ENCODE measurements at regions not wholly inside any gene's neighbourhood (a gene's known extent, or its start where the extent isn't known, plus 50 kb on each side); places are given as distances from the start of the nearest gene placed in this dataset.

- Histone ChIP-seq H3K27me3 (ENCODE audit: control insufficient read depth, insufficient read depth, low read length) (no peaks in the 10 kb centered on the region), H3K27ac (ENCODE audit: insufficient read depth, low read length, poor library complexity, severe bottlenecking) (no peak overlapping the region), H3K9me3 (ENCODE audit: control insufficient read depth in 2 of 2, low read length in 2 of 2) (no peaks in the 10 kb centered on the region), H3K4me1 (ENCODE audit: control insufficient read depth, insufficient read depth, low read length, poor library complexity, severe bottlenecking) (no peaks in the 10 kb centered on the region), H3K4me3 (ENCODE audit: low read depth, low read length) (no peak overlapping the region), H3K36me3 (ENCODE audit: control insufficient read depth, insufficient read depth, low read length) (no peaks in the 10 kb centered on the region)
- DNase-seq (no peak), ATAC-seq (ENCODE audit: low read depth in 2 of 2) (no peak)
- Mint-ChIP-seq H3K27me3 (no peaks in the 10 kb centered on the region), H3K36me3 (peaks cover 2% of the 10 kb centered on the region), H3K4me3 (no peak overlapping the region), H3K9me3 (peaks cover 0 to 6% (median 1%) of the 10 kb centered on the region in 7 donors), H3K27ac (no peak overlapping the region), H3K4me1 (no peaks in the 10 kb centered on the region)
These were observed 287.5 kb upstream of the EEF2KMT start for GRCh38 chr16:5385115-5385514.

GRCh38 chr16:5383737-5384136 lies 286.1 kb upstream of the EEF2KMT start:
- Mint-ChIP-seq H3K4me3 (no peak overlapping the region), H3K27ac (no peak overlapping the region), H3K27me3 (no peaks in the 10 kb centered on the region), H3K36me3 (no peaks in the 10 kb centered on the region), H3K4me1 (no peaks in the 10 kb centered on the region), H3K9me3 (peaks cover 0 to 6% (median 2%) of the 10 kb centered on the region in 7 donors)
- H3K4me3 ChIP-seq (ENCODE audit: low read depth, low read length), result no peak overlapping the region
- DNase-seq, result no peak
- H3K4me1 ChIP-seq (ENCODE audit: control insufficient read depth, insufficient read depth, low read length, poor library complexity, severe bottlenecking), result no peaks in the 10 kb centered on the region
- H3K27ac ChIP-seq (ENCODE audit: insufficient read depth, low read length, poor library complexity, severe bottlenecking), result no peak overlapping the region
- no peaks in the 10 kb centered on the region for H3K27me3 ChIP-seq (ENCODE audit: control insufficient read depth, insufficient read depth, low read length)
- H3K9me3 ChIP-seq (ENCODE audit: control insufficient read depth in 2 of 2, low read length in 2 of 2), result no peaks in the 10 kb centered on the region
- no peak for ATAC-seq (ENCODE audit: low read depth in 2 of 2)
- H3K36me3 ChIP-seq (ENCODE audit: control insufficient read depth, insufficient read depth, low read length), result no peaks in the 10 kb centered on the region

GRCh38 chr16:5382484-5382883 lies 284.9 kb upstream of the EEF2KMT start:
- Mint-ChIP-seq H3K9me3 (peaks cover 0 to 3% (median 0%) of the 10 kb centered on the region in 7 donors), H3K27me3 (no peaks in the 10 kb centered on the region), H3K4me3 (no peak overlapping the region), H3K27ac (no peak overlapping the region), H3K36me3 (no peaks in the 10 kb centered on the region), H3K4me1 (no peaks in the 10 kb centered on the region)
- no peak for DNase-seq
- Histone ChIP-seq H3K4me3 (ENCODE audit: low read depth, low read length) (no peak overlapping the region), H3K4me1 (ENCODE audit: control insufficient read depth, insufficient read depth, low read length, poor library complexity, severe bottlenecking) (no peaks in the 10 kb centered on the region), H3K27ac (ENCODE audit: insufficient read depth, low read length, poor library complexity, severe bottlenecking) (no peak overlapping the region), H3K27me3 (ENCODE audit: control insufficient read depth, insufficient read depth, low read length) (peaks cover 2% of the 10 kb centered on the region), H3K36me3 (ENCODE audit: control insufficient read depth, insufficient read depth, low read length) (no peaks in the 10 kb centered on the region), H3K9me3 (ENCODE audit: control insufficient read depth in 2 of 2, low read length in 2 of 2) (no peaks in the 10 kb centered on the region)
- ATAC-seq (ENCODE audit: low read depth in 2 of 2), result no peak

- H3K27ac ChIP-seq (ENCODE audit: insufficient read depth, low read length, poor library complexity, severe bottlenecking), result no peak overlapping the region
- no peak overlapping the region for H3K4me3 ChIP-seq (ENCODE audit: low read depth, low read length)
- H3K4me1 ChIP-seq (ENCODE audit: control insufficient read depth, insufficient read depth, low read length, poor library complexity, severe bottlenecking), result no peaks in the 10 kb centered on the region
- no peaks in the 10 kb centered on the region for H3K36me3 ChIP-seq (ENCODE audit: control insufficient read depth, insufficient read depth, low read length)
- Mint-ChIP-seq H3K27me3 (peaks cover 4% of the 10 kb centered on the region), H3K4me3 (no peak overlapping the region), H3K9me3 (peaks cover 0 to 7% (median 0%) of the 10 kb centered on the region in 7 donors), H3K36me3 (no peaks in the 10 kb centered on the region), H3K27ac (no peak overlapping the region), H3K4me1 (no peaks in the 10 kb centered on the region)
- no peak for ATAC-seq (ENCODE audit: low read depth in 2 of 2)
- no peak for DNase-seq
- no peaks in the 10 kb centered on the region for H3K9me3 ChIP-seq (ENCODE audit: control insufficient read depth in 2 of 2, low read length in 2 of 2)
- peaks cover 2% of the 10 kb centered on the region for H3K27me3 ChIP-seq (ENCODE audit: control insufficient read depth, insufficient read depth, low read length)
These were observed 283.9 kb upstream of the EEF2KMT start for GRCh38 chr16:5381481-5381880.

- no peaks in the 10 kb centered on the region for H3K36me3 Mint-ChIP-seq
- Histone ChIP-seq H3K4me3 (ENCODE audit: low read depth, low read length) (no peak overlapping the region), H3K36me3 (ENCODE audit: control insufficient read depth, insufficient read depth, low read length) (no peaks in the 10 kb centered on the region), H3K27ac (ENCODE audit: insufficient read depth, low read length, poor library complexity, severe bottlenecking) (no peak overlapping the region), H3K27me3 (ENCODE audit: control insufficient read depth, insufficient read depth, low read length) (peaks cover 2% of the 10 kb centered on the region), H3K4me1 (ENCODE audit: control insufficient read depth, insufficient read depth, low read length, poor library complexity, severe bottlenecking) (no peaks in the 10 kb centered on the region), H3K9me3 (ENCODE audit: control insufficient read depth in 2 of 2, low read length in 2 of 2) (no peaks in the 10 kb centered on the region)
- H3K27me3 Mint-ChIP-seq, result peaks cover 7% of the 10 kb centered on the region
- H3K27ac Mint-ChIP-seq, result no peak overlapping the region
- DNase-seq (no peak), ATAC-seq (ENCODE audit: low read depth in 2 of 2) (no peak)
- peaks cover 0 to 7% (median 0%) of the 10 kb centered on the region in 7 donors for H3K9me3 Mint-ChIP-seq
- H3K4me1 Mint-ChIP-seq, result no peaks in the 10 kb centered on the region
- no peak overlapping the region for H3K4me3 Mint-ChIP-seq
These were observed 282.4 kb upstream of the EEF2KMT start for GRCh38 chr16:5379954-5380353.

- peaks cover 2% of the 10 kb centered on the region for H3K27me3 ChIP-seq (ENCODE audit: control insufficient read depth, insufficient read depth, low read length)
- Mint-ChIP-seq H3K9me3 (peaks cover 0 to 9% (median 2%) of the 10 kb centered on the region in 7 donors), H3K4me3 (no peak overlapping the region), H3K27ac (no peak overlapping the region), H3K4me1 (no peaks in the 10 kb centered on the region), H3K36me3 (no peaks in the 10 kb centered on the region), H3K27me3 (peaks cover 8% of the 10 kb centered on the region)
- H3K9me3 ChIP-seq (ENCODE audit: control insufficient read depth in 2 of 2, low read length in 2 of 2), result no peaks in the 10 kb centered on the region
- DNase-seq, result no peak
- no peak overlapping the region for H3K4me3 ChIP-seq (ENCODE audit: low read depth, low read length)
- H3K36me3 ChIP-seq (ENCODE audit: control insufficient read depth, insufficient read depth, low read length), result no peaks in the 10 kb centered on the region
- no peaks in the 10 kb centered on the region for H3K4me1 ChIP-seq (ENCODE audit: control insufficient read depth, insufficient read depth, low read length, poor library complexity, severe bottlenecking)
- no peak overlapping the region for H3K27ac ChIP-seq (ENCODE audit: insufficient read depth, low read length, poor library complexity, severe bottlenecking)
- ATAC-seq (ENCODE audit: low read depth in 2 of 2), result no peak
These were observed 280.9 kb upstream of the EEF2KMT start for GRCh38 chr16:5378531-5378930.

- H3K27ac ChIP-seq (ENCODE audit: insufficient read depth, low read length, poor library complexity, severe bottlenecking), result no peak overlapping the region
- peaks cover 0 to 8% (median under 1%) of the 10 kb centered on the region in 7 donors for H3K9me3 Mint-ChIP-seq
- H3K4me1 ChIP-seq (ENCODE audit: control insufficient read depth, insufficient read depth, low read length, poor library complexity, severe bottlenecking), result no peaks in the 10 kb centered on the region
- H3K4me1 Mint-ChIP-seq, result no peaks in the 10 kb centered on the region
- DNase-seq, result no peak
- H3K36me3 Mint-ChIP-seq, result no peaks in the 10 kb centered on the region
- no peak overlapping the region for H3K27ac Mint-ChIP-seq
- H3K4me3 Mint-ChIP-seq, result no peak overlapping the region
- no peak for ATAC-seq (ENCODE audit: low read depth in 2 of 2)
- H3K9me3 ChIP-seq (ENCODE audit: control insufficient read depth in 2 of 2, low read length in 2 of 2), result no peaks in the 10 kb centered on the region
- H3K27me3 ChIP-seq (ENCODE audit: control insufficient read depth, insufficient read depth, low read length), result peaks cover 2% of the 10 kb centered on the region
- H3K36me3 ChIP-seq (ENCODE audit: control insufficient read depth, insufficient read depth, low read length), result no peaks in the 10 kb centered on the region
- H3K4me3 ChIP-seq (ENCODE audit: low read depth, low read length), result no peak overlapping the region
- H3K27me3 Mint-ChIP-seq, result peaks cover 12% of the 10 kb centered on the region
These were observed 279.8 kb upstream of the EEF2KMT start for GRCh38 chr16:5377280-5377898.

- H3K27me3 Mint-ChIP-seq, result peaks cover 12% of the 10 kb centered on the region
- Histone ChIP-seq H3K4me3 (ENCODE audit: low read depth, low read length) (no peak overlapping the region), H3K9me3 (ENCODE audit: control insufficient read depth in 2 of 2, low read length in 2 of 2) (no peaks in the 10 kb centered on the region), H3K4me1 (ENCODE audit: control insufficient read depth, insufficient read depth, low read length, poor library complexity, severe bottlenecking) (no peaks in the 10 kb centered on the region), H3K27ac (ENCODE audit: insufficient read depth, low read length, poor library complexity, severe bottlenecking) (no peak overlapping the region), H3K27me3 (ENCODE audit: control insufficient read depth, insufficient read depth, low read length) (peaks cover 2% of the 10 kb centered on the region), H3K36me3 (ENCODE audit: control insufficient read depth, insufficient read depth, low read length) (no peaks in the 10 kb centered on the region)
- peaks cover 0 to 8% (median 0%) of the 10 kb centered on the region in 7 donors for H3K9me3 Mint-ChIP-seq
- H3K36me3 Mint-ChIP-seq, result no peaks in the 10 kb centered on the region
- ATAC-seq (ENCODE audit: low read depth in 2 of 2) (no peak), DNase-seq (no peak)
- H3K27ac Mint-ChIP-seq, result no peak overlapping the region
- H3K4me3 Mint-ChIP-seq, result no peak overlapping the region
- no peaks in the 10 kb centered on the region for H3K4me1 Mint-ChIP-seq
These were observed 276.6 kb upstream of the EEF2KMT start for GRCh38 chr16:5374184-5374583.
